GM18907 (cell line): ENCODE measurements at regions not wholly inside any gene's neighbourhood (a gene's known extent, or its start where the extent isn't known, plus 50 kb on each side); places are given as distances from the start of the nearest gene placed in this dataset.

ENCODE experiments used
- ATAC-seq: cut with Tn5 transposase; IDR thresholded peaks from one replicate; pipeline ENCODE4 v1.9.1; 2021; ENCODE audit warnings: mild to moderate bottlenecking, moderate library complexity; ENCODE audit not compliant: unreplicated experiment

GRCh38 chr19:31121501-31121900 lies 227.7 kb downstream of the TSHZ3 start:
- no peak for ATAC-seq

- no peak for ATAC-seq
Measured at GRCh38 chr19:31120952-31121351, 228.3 kb downstream of the TSHZ3 start.

GRCh38 chr19:31119951-31120690 lies 229.1 kb downstream of the TSHZ3 start:
- ATAC-seq, result no peak

DNA sequence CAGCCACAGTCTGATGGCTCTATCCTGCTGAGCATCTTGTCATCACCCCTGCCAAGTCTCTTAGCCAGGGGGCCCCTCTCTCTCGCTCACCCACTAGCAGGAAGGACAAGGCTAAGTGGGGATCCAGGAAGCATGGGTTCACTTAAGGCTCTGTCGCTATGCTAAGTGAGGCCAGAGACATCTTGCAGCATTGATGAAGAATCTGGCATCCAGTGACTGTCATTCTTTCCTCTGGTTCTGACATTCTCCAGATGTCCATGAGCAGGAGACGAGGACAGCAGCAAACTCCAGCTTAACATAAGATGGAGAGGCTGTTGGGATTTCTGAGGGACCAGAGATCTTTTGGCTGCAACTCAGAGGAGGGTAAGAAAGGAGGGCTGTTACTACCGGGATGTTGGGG lies 230.2 kb downstream of the TSHZ3 start:
- no peak for ATAC-seq

- no peak for ATAC-seq
Measured at GRCh38 chr19:31118287-31118955, 230.8 kb downstream of the TSHZ3 start.

DNA sequence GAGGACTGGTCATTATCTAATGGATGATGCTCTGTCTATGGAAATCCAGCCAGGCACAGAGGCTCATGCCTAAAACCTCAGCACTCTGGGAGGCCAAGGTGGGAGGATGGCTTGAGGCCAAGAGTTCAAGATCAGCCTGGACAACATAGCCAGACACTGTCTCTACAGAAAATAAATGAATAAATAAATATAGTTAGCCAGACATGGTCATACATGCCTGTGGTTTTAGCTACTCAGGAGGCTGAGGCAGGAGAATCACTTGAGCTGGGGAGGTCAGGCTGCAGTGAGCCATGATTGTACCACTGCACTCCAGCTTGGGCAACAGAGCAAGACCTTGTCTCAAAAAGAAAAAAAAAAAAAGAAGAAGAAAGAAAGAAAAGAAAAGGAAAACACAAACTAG lies 234.7 kb downstream of the TSHZ3 start:
- ATAC-seq, result no peak

DNA sequence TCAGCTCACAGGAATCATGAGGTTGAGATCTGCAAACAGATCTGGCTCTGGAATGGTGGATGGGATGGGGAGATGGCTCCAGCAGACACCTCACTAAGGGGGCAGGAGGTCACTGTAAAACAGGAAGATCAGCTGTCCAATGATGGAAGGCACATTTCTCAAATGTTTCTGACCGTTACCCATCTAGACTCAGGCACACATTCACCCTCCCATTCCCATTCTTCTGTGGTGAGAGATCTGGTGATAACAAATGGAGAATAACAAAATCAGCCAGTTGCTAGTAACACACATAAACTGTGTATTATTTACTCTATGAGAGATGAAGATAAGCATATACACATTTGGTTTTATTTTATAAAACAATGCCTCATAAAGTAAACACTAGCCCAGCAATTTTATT lies 235.9 kb downstream of the TSHZ3 start:
- no peak for ATAC-seq

DNA sequence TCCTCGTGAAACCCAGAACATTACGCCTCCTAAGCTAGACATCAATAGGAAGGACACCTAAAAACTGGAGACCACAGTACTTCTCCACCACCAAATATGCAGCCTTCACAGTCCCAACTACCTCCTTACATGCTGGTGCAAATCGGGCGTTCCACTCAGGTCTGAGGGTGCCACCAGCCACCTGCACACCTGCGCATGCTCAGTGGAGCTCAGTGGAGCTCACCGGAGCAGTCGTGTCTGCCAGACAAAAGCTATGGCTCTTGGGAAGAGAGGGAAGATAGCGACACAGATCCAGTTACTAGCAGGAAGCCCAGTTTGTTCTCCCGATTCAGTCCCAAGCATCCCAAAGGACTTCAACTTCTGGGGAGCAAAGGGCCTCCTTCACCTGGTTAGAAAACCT lies 237.1 kb downstream of the TSHZ3 start:
- ATAC-seq, result no peak

GRCh38 chr19:31111741-31112140 lies 237.5 kb downstream of the TSHZ3 start:
- ATAC-seq, result no peak

- no peak for ATAC-seq
Measured at GRCh38 chr19:31110336-31110735, 238.9 kb downstream of the TSHZ3 start.

GRCh38 chr19:31109636-31110035 lies 239.6 kb downstream of the TSHZ3 start:
- ATAC-seq, result no peak

DNA sequence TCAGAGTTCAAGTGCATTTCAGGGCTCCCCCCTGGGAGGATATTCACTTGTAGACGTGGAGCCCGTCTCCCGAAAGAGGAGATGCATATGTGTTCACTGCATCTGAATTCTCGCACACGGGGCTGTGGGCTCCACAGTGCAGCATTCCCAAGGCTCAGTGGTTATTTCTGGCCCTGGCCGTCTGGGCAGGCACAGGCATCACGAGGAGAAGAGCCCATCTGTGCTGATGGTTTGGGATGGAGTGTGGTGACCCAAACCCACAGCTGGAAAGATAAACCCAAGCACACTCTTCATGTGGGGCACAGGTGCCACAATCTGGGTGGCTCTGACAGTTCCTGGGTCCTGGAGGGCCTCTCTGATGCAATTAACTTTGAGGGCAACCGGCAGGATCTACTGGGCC lies 242.1 kb downstream of the TSHZ3 start:
- ATAC-seq, result no peak

- ATAC-seq, result no peak
Measured at GRCh38 chr19:31105761-31106160, 243.5 kb downstream of the TSHZ3 start.

DNA sequence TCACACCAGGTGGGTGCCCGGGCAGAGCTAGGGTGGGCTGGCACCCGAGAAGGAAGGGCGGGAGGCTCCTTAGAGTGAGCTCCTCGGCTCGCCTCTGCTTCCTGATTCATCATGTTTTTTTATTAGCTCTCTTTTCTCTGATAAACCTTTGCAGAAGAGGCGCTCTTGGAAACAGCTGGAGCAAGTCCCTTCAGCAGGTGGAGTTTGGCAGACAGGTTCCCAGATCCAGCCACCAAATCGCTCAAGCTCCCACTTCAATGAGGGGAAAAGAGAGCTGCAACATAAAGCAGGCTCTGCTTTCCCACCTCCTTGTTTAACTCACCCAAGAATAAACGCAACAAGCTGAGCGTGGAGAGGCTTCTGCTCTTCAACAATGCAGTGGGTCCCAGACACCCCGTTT lies 244.8 kb downstream of the TSHZ3 start:
- no peak for ATAC-seq

DNA sequence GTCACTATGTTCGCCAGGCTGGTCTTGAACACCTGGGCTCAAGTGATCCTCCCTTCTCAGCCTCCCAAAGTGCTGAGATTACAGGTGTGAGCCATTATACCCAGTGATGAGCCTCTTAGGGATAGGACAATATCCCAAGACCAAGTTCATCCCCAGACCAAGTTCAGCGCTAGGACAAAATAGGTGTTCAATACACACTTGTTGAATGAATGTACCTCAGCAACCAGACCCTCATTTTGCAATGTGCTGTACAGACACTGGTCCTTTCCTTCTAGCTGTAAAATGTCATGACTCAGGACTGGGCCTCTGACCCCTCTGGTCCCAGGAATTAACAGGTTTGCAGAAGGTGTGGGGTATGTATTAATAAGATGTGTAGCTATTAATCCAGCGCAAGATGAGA lies 246.0 kb downstream of the TSHZ3 start:
- no peak for ATAC-seq

DNA sequence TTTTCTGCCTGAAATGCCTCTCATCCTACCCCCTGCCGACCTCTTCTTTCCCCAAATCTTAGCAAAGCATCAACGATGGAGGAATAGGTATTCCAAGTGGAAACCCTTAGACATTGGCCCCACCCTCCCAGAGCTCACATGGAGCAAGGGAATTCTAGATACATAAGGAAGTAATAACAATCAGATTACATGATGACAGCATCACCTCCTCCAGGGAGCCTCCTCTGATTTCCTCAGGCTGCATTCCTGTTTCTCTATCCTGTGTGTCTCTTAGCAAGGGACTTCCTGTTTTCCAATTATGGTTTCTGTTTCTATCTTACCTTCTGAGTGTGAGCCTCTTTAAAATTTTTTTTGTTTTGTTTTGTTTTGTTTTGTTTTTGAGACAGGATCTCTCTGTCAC lies 246.6 kb downstream of the TSHZ3 start:
- no peak for ATAC-seq

DNA sequence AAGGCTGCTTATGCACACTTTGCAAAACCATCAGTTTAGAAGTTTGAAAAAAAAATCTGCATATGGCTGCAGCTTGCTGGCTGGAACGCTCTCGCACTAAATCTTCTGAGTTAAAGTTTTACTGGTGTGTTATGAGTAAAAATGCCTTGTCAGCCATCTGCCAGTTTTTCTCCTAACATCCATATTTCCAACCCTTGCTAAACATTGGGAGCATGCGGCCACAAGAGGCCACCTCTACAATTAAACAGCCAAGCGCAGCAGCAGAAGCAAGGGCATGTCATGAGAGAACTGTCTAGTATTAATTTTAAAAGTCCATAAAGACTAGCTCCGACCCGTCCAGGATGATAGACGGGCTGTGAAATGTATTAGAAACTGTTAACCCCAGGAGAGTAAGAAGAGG lies 248.3 kb downstream of the TSHZ3 start:
- ATAC-seq, result no peak

GRCh38 chr19:31100206-31100590 lies 249.0 kb downstream of the TSHZ3 start:
- ATAC-seq, result no peak

- no peak for ATAC-seq
Measured at GRCh38 chr19:31099515-31100205, 249.6 kb downstream of the TSHZ3 start.

GRCh38 chr19:31098836-31099235 lies 250.4 kb downstream of the TSHZ3 start:
- no peak for ATAC-seq

DNA sequence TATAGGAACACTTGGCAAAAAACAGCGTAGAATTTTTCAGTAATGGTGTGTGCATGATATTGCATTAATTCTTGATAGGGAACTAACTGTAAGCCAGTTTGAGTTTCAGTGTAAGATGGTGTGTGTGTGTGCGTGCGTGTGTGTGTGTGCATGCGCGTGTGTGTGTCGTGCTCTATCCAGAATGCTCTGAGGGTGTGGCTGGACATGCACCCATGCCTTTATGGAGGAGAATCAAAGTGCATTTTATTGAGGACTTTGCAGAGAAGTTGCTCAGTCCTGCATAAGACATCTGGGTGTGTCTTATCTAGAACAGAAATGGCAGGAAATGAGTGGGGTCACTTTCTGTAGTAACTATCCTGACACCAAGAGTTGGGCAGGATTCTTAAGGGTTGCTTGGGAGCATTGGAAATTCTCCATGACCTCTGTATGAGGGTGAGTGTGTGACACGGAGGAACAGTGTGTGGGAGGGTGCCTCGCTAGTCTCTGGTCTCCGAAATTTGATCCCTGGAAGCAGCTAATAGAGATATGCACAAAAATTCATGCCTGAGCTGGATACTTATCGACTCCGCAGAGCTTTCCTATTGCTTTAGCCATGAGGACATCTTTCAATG lies 252.2 kb downstream of the TSHZ3 start:
- ATAC-seq, result no peak
